ENCODE measurements at regions not wholly inside any gene's neighbourhood (a gene's known extent, or its start where the extent isn't known, plus 50 kb on each side); places are given as distances from the start of the nearest gene placed in this dataset.

DNA sequence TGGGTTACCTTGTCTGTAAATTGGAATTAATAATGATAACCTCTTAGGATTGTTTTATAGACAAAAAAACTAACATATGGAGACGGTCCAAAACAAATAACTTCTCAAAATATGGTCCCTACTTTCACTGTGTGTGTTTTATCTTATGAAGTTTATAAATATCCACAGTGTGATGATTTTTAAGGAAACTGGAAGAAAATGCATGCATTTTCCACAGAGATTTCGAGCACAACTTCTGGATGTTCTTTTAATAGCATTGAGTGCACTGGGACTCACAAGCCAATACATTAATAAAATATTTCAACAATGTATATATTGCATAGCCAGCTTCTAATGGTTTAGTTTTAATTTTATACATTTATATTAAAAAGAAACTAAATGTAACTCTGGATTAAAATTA lies 87.9 kb upstream of the SPHKAP start:
- H3K4me3 ChIP-seq, result no peak overlapping the region
- H3K27me3 ChIP-seq, result no peaks in the 10 kb centered on the region
- DNase-seq, result no peak
- no peaks in the 10 kb centered on the region for H3K9me3 ChIP-seq
- no peaks in the 10 kb centered on the region for H3K36me3 ChIP-seq

DNA sequence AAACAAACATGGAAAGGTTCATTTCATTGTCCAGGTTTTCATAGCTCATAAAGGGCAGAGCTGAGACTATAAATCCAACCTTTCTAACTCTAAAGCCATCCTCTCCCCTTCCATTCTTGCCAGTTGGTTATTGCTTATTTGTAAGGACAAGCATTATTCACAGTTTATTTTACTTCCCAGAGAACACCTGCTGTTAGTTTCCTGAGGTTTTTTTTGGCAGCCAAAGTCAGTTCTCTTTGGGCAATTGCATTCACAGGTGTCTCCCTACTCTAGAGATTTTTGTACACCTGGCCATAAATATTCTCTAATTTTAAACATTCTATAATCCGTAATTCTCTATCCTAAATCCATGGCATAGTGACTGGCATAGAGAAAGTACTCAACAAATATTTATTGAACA lies 87.3 kb upstream of the SPHKAP start:
- Histone ChIP-seq H3K27me3 (no peaks in the 10 kb centered on the region), H3K9me3 (no peaks in the 10 kb centered on the region), H3K4me3 (no peak overlapping the region), H3K36me3 (no peaks in the 10 kb centered on the region)
- DNase-seq, result no peak

DNA sequence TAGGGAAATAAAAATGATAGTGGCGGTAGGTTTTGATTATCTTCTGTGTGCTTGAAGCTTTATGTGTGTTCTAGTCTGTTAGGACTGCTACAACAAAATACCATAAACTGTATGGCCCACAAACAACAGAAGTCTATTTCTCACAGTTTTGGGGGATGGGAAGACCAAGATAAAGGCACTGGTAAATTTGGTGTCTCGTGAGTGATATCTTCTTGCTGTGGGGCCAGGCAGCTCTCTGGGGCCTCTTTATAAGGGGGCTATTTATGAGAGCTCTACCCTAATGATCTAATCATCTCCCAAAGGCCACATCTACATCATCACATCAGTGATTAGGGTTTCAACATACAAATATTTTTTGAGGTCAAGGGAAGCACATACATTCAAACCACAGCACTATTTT lies 86.8 kb upstream of the SPHKAP start:
- DNase-seq, result no peak
- H3K9me3 ChIP-seq, result no peaks in the 10 kb centered on the region
- H3K27me3 ChIP-seq, result no peaks in the 10 kb centered on the region

DNA sequence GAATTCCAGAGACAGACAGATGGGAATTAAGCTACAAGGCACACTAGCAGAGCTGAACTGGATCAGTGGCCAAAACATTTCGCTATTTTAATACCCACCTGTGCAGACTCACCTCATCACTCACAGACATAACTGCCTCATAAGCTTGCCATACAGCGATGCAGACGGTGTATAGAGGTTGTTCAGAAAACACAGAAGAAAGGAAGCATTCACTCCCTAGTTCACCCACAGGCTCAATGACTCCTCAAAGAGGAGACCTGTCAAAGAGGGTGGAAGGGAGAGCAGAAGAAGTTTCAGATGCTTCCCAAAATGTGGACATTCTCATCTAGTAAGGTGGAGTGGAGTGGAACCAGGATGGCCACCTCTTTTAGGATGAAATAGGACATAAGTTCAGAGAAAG lies 81.7 kb upstream of the SPHKAP start:
- DNase-seq, result no peak
- H3K36me3 ChIP-seq, result no peaks in the 10 kb centered on the region

More for the DNA sequence above, 86.8 kb upstream of the SPHKAP start:
- no peaks in the 10 kb centered on the region for H3K36me3 ChIP-seq
- no peak overlapping the region for H3K4me3 ChIP-seq

DNA sequence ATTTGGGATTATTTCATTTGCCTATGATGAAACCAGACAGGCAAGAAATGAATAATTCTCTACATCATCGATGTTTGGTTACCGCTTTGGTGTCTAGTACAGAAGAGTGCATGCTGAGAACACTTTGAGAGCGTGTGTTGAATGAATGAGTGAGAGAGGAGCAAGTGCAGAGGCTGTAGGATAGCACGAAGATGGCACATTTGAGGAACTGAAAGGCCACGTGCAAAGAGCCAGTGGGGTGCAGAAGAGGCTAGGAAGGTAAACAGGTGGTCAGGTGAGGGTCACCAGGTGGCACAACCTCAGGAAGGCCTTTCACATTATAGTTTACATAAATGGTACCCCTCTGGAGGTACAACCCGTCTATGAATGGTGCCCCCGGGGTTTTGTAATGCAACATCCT lies 80.1 kb upstream of the SPHKAP start:
- Histone ChIP-seq H3K36me3 (no peaks in the 10 kb centered on the region), H3K27me3 (no peaks in the 10 kb centered on the region), H3K9me3 (no peaks in the 10 kb centered on the region), H3K4me3 (no peak overlapping the region)
- no peak for DNase-seq

More for the DNA sequence above, 81.7 kb upstream of the SPHKAP start:
- H3K9me3 ChIP-seq, result no peaks in the 10 kb centered on the region
- no peak overlapping the region for H3K4me3 ChIP-seq
- no peaks in the 10 kb centered on the region for H3K27me3 ChIP-seq

DNA sequence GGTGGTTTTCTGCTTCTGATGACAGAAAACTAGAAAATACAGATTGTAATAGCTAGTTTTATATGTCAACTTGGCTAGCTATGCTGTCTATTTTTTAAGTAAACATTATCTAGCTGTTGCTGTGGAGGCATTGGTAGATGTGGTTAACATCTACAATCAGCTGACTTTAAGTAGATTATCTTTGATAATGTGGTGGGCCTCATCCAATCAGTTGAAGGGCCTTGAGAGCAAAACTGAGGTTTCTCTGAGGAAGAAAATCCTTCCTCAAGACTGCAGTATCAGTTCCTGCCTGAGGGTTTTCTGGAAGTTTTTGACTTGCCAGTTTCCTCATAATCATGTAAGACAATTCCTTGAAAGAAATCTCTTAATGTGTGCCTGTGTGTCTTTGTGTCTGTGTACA lies 75.9 kb upstream of the SPHKAP start:
- Histone ChIP-seq H3K9me3 (no peaks in the 10 kb centered on the region), H3K27me3 (no peaks in the 10 kb centered on the region), H3K4me3 (no peak overlapping the region), H3K36me3 (no peaks in the 10 kb centered on the region)
- DNase-seq, result no peak

DNA sequence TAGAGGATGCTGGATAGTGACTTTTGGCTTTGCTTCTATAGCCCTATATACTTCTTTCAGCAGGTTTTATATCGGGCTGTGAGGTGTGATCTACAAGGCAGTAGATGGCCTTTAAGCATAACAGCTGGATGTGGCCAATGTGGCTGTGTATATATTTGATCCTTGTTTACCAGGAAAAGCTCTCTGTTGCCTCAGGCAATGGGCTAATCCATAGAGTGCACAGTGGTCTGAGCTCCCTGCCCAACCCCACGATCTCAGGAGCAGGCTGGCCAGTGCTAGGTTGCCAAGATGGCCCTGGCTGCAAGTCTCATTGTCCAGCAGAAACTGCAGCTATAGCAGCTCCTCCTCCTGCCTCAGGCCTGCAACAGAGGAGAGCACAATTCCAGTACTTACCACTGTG lies 72.3 kb upstream of the SPHKAP start:
- Histone ChIP-seq H3K36me3 (no peaks in the 10 kb centered on the region), H3K27me3 (no peaks in the 10 kb centered on the region), H3K9me3 (no peaks in the 10 kb centered on the region), H3K4me3 (no peak overlapping the region)
- no peak for DNase-seq

DNA sequence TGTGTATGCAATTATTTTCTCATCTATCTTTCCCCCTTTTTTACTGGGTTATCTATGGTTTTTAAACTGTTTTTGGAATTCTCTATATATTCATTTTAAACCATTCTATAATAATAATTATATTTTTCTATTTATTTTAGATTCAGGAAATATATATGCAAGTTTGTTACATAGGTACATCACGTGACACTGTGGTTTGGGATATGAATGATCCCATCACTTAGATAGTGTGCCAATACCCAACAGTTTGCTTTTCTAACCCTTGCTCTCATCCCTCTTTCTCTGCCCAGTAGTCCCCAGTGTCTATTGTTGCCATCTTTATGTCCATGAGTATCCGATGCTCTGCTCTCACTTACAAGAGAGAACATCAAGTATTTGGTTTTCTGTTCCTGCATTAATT lies 65.8 kb upstream of the SPHKAP start:
- H3K36me3 ChIP-seq, result no peaks in the 10 kb centered on the region
- H3K9me3 ChIP-seq, result no peaks in the 10 kb centered on the region
- DNase-seq, result no peak
- H3K27me3 ChIP-seq, result peaks cover 3% of the 10 kb centered on the region; the same call in 1 of the 2 replicates
- H3K4me3 ChIP-seq, result no peak overlapping the region

DNA sequence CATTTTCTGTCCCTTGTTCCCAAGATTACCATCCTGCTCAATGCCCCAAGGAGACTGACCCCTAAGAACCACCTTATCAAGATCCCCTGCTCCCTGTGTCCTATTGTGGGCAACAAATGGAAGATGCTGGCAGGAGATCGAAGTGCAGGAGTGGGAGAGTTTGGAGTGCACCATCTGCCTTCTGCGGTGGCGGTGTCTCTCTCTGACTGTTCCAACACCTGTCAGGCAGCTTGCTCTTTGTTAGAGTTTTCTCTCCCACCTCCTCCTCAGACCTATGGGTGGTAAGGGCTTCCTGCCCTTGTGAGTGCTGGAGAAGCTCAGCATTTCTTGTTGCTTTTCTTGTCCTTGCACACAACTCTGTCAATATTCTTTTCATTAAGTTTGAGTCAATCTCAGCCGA lies 64.1 kb upstream of the SPHKAP start:
- Histone ChIP-seq H3K4me3 (no peak overlapping the region), H3K9me3 (no peaks in the 10 kb centered on the region), H3K27me3 (peaks cover 3% of the 10 kb centered on the region; the same call in 1 of the 2 replicates), H3K36me3 (no peaks in the 10 kb centered on the region)
- DNase-seq, result no peak

DNA sequence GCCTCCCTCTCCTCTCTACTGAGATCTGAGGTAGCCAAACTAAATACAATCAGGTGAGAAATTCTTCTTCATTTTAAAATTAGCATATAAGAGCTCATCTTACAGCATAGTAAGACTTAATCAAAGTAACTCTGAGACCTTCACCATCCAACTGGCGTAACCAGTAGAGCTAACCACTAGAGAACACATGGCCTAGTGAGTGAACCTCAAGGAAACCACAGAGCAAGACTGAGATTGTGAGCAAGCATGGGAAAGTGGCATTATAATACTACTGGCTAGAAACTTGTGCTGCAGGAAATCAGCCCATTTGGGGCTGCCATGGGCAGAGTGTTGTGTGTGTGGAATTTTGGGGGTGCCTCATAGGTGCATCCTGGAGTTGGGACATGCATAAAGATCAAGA lies 61.1 kb upstream of the SPHKAP start:
- DNase-seq, result no peak
- no peaks in the 10 kb centered on the region for H3K9me3 ChIP-seq
- H3K4me3 ChIP-seq, result no peak overlapping the region
- peaks cover 3% of the 10 kb centered on the region; the same call in 1 of the 2 replicates for H3K27me3 ChIP-seq
- no peaks in the 10 kb centered on the region for H3K36me3 ChIP-seq

DNA sequence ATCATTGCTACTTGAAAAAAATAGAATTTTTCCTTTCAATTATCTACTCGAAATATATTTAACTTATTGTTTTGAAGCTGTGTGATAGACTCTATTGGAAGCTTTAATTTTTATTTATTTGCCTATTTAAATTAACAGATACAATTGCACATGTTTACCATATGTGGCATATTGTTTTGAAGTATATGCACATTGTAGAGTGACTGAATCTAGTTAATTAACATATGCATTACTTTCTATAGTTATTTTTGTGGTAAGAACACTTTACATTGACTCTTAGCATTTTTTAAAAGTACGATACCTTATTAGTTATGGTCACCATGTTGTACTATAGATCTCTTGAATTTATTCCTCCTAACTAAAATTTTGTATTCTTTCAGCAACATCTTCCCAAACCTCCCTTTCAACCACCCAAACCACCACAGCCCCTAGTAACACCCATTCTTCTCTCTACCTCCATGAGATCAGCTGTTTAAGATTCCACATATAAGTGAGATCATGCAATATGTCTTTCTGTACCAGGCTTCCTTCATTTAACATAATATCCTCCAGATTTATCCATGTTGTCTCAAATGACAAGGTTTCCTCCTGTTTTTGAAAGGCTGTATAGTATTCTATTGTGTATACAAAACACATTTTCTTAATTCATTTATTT lies 58.5 kb upstream of the SPHKAP start:
- no peak for DNase-seq
- no peaks in the 10 kb centered on the region for H3K36me3 ChIP-seq
- no peak overlapping the region for H3K4me3 ChIP-seq
- peaks cover 3% of the 10 kb centered on the region; the same call in 1 of the 2 replicates for H3K27me3 ChIP-seq
- H3K9me3 ChIP-seq, result no peaks in the 10 kb centered on the region

DNA sequence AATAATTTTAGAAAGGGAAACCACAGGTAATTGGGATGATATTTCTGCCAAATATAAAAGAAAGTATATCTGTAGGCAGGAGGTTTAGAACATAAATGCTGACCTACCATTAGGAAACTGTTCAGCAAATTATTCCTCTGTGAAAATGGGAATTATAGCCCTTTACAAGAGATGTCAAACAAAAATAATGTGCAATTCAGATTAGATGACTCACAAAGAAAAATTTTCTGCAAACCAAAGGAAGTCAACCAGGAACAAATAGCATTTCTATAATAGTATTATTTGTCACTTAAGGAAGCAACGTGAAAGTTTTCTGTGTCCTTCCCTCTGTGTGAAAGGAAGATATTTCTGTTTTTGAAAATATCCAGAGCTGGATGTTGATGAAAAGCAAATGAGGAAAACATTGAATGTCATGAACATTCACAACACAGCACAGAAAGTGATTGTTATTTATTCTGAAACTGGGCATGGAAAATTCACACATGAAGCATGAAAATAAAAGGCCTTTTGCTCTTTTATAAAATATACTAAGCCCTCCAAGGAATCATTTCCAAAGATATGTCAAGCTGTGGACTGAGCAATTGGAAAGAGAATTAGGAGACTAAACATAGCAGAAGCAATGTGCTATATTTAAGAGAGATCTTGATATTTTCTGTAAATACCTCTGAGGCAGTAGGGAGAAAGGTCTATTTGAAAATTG lies 57.9 kb upstream of the SPHKAP start:
- H3K27me3 ChIP-seq, result peaks cover 3% of the 10 kb centered on the region; the same call in 1 of the 2 replicates
- H3K9me3 ChIP-seq, result no peaks in the 10 kb centered on the region
- DNase-seq, result no peak
- no peaks in the 10 kb centered on the region for H3K36me3 ChIP-seq
- H3K4me3 ChIP-seq, result no peak overlapping the region
